HuH-7.5 (cell line): ENCODE measurements at regions not wholly inside any gene's neighbourhood (a gene's known extent, or its start where the extent isn't known, plus 50 kb on each side); places are given as distances from the start of the nearest gene placed in this dataset.
"Not testable (repeated sequence)": the region's sequence is repeated elsewhere in the genome, so short reads cannot be mapped to it uniquely, and the experiment has no call there.

Source experiments
- DNase-seq: peaks from one replicate; pipeline ENCODE4 v3.0.0; 2011; ENCODE audit warnings: low spot score

GRCh38 chr4:128454281-128454871 is 166.8 kb upstream of the PGRMC2 start:
- DNase-seq, result peak; percentile 30

DNA sequence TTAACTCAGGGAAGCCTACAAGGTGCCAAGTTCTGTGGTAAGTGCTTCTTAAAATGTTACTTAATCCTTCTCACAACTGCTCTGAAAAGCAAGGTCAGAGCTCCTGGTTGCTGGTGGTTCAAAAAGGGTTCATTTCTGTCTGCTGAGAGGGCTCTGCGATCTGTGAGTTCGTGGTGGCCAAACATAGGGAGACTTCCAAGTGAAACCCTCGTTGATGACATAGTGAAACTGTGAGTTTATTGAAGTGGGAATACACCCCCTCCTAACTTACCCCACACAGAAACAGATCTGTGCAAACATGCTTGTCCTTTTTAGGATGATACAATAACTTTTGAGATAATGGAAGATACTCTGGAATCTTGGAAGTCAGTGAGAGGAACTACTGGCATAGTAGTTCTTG is 164.8 kb upstream of the PGRMC2 start:
- no peak for DNase-seq

- no peak for DNase-seq
Measured at GRCh38 chr4:128451270-128451905, 163.8 kb upstream of the PGRMC2 start.

DNA sequence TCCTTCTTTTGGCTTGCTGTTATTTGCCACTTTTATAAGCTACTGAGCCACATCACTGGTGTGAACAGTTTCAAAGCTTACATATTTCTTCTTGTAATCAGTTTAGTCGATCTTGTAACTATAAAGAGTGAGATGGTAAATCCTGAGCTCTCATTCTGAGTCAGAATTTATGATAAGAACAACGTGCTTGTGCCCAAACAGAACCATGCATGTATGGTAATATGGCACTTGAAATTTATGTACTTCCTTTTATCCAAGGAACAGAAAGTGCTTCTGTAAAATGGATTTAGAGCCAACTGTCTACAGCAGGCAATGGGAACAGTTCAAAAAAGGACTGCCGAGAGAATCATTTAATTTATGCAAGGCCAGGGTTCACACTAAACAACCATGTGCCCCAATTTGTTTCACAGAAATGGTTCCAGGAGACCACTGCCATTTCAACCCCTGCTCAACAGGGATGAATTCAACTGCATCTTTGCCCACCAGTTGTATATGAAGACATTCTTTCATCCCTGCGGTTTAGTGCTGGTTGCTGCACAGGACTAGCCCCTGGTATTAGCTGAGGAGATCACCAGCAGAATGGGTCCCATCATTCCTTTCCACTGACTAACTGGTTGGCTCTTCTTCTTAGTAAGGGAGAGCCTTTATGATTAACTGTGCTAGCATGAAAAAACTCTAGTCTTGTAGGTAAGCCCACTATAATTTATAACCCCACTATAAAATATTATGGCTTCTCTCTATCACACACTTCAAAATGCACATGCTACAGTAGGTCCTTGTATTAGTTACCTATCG is 162.9 kb upstream of the PGRMC2 start:
- no peak for DNase-seq

GRCh38 chr4:128449251-128449650 is 161.6 kb upstream of the PGRMC2 start:
- DNase-seq, result no peak

DNA sequence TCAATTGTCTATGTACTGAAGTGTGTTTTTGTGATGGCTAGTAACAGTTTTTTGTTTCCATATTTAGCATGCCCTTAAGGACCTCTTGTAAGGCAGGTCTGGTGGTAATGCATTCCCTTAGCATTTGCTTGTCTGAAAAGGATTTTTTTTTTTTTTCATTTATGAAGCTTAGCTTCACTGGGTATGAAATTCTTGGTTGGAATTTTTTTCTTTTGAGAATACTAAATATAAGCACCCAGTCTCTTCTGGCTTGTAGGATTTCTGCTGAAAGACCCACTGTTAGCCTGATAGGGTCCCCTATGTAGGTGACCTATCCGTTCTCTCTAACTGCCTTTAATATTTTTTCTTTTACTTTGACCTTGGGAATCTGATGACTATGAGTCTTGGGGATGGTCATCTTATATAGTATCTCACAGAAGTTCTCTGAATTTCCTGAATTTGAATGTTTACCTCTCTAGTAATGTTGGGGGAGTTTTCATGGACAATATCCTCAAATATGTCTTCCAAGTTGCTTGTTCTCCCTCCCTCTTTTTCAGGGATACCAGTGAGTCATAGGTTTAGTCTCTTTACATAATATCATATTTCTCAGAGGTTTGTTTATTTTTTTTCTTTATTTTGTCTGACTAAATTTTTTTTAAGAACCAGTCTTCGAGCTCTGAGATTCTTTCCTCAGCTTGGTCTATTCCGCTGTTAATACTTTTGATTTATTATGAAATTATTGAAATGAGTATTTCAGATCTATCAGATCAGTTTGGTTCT is 157.1 kb upstream of the PGRMC2 start:
- DNase-seq, result no peak

GRCh38 chr4:128440923-128441322 is 153.3 kb upstream of the PGRMC2 start:
- no peak for DNase-seq

DNA sequence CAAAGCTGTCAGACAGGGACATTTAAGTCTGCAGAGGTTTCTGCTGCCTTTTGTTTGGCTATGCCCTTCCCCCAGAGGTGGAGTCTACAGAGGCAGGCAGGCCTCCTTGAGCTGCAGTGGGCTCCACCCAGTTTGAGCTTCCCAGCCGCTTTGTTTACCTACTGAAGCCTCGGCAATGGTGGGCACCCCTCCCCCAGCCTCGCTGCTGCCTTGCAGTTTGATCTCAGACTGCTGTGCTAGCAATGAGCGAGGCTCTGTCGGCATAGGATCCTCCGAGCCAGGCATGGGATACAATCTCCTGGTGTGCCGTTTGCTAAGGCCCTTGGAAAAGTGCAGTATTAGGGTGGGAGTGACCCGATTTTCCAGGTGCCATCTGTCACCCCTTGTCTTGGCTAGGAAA is 149.4 kb upstream of the PGRMC2 start:
- not testable (repeated sequence) for DNase-seq

- DNase-seq, result not testable (repeated sequence)
Measured at GRCh38 chr4:128429023-128429613, 141.5 kb upstream of the PGRMC2 start.

- no peak for DNase-seq
Measured at GRCh38 chr4:128428397-128428796, 140.8 kb upstream of the PGRMC2 start.

GRCh38 chr4:128427832-128428366 is 140.3 kb upstream of the PGRMC2 start:
- peak; percentile 8 for DNase-seq

DNA sequence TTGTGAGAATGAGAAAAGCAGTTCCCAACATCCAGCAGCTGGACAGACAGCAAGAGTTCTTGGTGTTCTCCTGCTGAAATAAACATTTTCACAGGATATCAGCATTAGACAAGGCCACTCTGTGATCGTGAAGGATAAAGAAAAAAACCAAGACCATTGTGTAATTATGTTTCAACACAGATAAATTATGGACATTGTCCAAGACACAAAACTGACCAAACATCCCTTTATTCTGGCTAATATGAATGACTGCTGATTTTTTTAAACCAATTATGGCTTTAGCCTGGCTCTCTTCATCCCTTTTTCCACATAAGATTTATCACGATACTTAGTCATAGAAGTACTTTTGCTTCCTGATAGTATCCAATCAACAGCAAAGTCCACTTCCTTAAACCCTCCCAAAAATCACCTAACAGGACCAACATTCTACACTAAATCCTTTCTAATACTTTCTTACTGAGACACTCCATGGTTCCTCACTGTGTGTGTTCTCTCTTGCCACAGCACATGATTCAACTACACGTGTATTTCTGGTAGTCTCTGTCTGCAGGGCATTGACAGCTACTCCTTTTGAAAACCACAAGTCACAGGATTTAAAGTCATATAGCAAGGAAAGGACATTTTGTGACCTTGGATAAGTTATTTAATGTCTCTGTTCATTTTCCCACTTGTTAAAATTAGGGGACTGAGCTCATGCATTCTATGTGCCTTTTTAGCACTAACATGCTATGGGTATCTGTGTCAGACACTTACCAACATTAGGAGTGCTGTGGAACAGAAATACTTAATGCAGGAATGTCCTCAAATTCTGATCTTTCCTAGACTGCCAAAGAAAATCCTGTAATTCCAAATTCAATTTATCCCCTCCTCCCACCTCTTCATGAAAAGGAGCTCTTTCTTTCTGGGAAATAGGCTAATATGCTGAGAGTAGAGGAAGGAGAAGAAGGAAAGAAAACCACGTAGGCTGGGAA is 137.2 kb upstream of the PGRMC2 start:
- DNase-seq, result no peak

DNA sequence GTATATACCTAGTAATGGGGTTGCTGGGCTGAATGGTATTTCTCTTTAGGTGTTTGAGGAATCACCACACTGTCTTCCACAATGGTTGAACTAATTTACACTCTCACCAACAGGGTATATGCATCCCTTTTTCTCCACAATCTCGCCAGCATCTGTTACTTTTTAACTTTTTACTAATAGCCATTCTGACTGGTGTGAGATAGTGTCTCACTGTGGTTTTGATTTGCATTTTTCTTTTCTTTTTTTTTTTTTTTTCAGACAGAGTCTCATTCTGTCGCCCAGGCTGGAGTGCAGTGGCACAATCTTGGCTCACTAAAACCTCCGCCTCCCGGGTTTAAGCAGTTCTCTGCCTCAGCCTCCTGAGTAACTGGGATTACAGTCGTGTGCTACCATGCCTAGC is 134.7 kb upstream of the PGRMC2 start:
- not testable (repeated sequence) for DNase-seq

GRCh38 chr4:128416921-128417320 is 129.3 kb upstream of the PGRMC2 start:
- DNase-seq, result no peak

- DNase-seq, result no peak
Measured at GRCh38 chr4:128410037-128410436, 122.4 kb upstream of the PGRMC2 start.

DNA sequence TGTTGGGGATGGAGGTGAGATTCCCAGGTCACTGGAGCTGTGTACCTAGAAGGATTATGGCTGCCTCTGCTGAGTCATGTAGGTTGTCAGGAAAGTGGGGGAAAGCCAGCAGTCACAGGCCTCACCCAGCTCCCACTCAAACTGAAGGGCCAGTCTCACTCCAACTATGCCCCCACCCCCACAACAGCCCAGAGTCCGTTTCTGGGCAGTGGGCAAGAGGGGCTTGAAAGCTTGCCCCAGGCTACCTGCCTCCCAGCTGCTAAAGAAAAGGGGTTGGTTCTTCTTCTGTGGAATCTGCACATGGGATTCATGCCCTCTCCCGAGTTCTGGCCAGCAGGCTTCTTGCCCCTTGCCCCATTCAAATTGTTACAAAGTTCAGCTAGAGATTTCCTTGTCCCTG is 116.0 kb upstream of the PGRMC2 start:
- DNase-seq, result no peak

- no peak for DNase-seq
Measured at GRCh38 chr4:128394778-128395177, 107.2 kb upstream of the PGRMC2 start.

DNA sequence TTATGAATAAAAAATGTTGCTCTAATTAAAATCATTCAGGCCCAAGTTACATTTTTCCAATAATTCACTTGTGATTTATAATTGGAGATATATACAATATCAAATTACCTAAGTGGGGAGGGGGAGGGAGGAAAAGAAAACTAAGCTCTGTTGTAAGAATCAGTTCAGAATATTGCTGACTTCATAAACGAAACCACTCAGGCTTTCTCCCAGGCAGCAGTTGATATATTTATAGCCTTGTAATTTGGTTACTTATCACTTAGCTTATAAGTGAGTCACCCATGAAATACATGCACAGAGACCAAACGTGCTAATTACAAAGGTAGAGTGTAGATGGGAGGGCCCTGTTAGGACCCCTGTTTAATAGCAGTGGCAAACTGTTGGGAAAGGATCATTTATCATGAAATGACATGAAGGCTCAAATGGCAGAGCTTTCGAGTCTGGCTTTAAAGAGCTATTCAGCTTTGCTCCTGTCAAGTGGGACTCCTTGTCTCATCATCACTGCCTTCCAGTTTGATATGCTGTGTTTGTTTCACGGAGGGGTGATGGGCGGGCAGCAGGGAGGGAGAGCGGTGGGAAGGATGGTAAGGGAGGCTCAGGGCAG is 105.6 kb upstream of the PGRMC2 start:
- DNase-seq, result no peak

DNA sequence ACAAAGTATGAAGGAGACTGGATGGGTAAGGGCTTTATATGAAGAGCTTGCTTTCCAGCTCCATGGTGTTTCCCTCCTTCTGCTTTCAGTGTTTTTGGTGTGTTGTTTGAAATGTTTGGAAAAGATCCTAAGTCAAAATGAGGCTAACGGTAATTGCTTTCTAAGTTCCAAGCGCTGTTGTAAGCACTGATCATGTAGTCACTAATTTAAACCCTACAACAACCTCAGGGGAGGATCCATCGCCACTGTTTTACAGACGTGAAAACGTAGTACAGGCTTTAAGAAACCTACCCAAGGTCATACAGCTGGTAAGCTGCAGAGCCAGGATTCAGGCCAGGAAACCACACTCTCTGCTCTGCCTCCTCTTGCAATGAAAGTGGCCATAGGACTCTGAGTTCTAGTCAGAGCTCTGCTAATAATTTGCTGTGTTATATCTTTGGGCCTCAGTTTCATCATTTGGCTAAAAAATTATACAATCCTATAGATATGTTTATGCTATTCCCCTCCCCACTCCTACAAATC is 102.9 kb upstream of the PGRMC2 start:
- no peak for DNase-seq

DNA sequence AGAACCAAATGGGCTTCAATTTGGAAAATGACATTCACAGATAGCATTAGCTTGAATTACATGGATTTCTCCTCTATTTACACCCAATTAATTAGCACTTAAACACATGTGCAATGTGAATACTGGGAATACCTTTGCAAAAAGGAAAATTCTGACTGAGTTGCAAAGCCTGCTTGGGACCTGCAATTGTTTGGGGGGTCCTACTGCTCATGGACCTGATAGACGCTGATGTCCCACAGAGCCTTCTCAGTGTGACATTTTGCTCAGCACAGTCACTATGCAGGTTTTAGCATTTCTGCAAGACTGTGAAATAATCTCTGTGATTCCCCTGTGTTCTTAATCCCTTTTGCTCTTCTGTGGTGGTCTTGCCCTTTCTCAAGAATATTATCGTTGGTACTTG is 101.2 kb upstream of the PGRMC2 start:
- no peak for DNase-seq
